GM23338 (cell line): ENCODE measurements at regions not wholly inside any gene's neighbourhood (a gene's known extent, or its start where the extent isn't known, plus 50 kb on each side); places are given as distances from the start of the nearest gene placed in this dataset.

Experiments used
- ATAC-seq: fragments of 200-7000 bp; cut with Tn5 transposase; 3 replicates; pipeline ENCODE4 v1.9.1; 2020
- DNase-seq: peaks from one replicate; pipeline ENCODE4 v3.0.0-alpha.2; 2015; ENCODE audit warnings: low spot score
- H2AFZ ChIP-seq: fragments of 200-600 bp; sonication (generic); 2 replicates; pipeline ENCODE4 v1.8.0; 2016; ENCODE audit warnings: antibody characterized with exemption, mild to moderate bottlenecking, moderate library complexity
- H3F3A ChIP-seq: fragments of 200-600 bp; sonication (generic); replicated peaks from 2 replicates; pipeline ENCODE4 v1.8.0; 2017; ENCODE audit warnings: antibody characterized with exemption, mixed run types, low read depth
- H3K27ac ChIP-seq: fragments of 200-600 bp; sonication (generic); 2 replicates; pipeline ENCODE4 v1.6.1; 2016; ENCODE audit warnings: low read depth
- H3K27me3 ChIP-seq: fragments of 200-600 bp; sonication (generic); 2 replicates; pipeline ENCODE4 v1.8.0; 2016; ENCODE audit warnings: mild to moderate bottlenecking, mixed run types, moderate library complexity; ENCODE audit not compliant: insufficient read depth
- H3K36me3 ChIP-seq: fragments of 200-600 bp; sonication (generic); 2 replicates; pipeline ENCODE4 v1.8.0; 2016; ENCODE audit warnings: mild to moderate bottlenecking; ENCODE audit not compliant: insufficient read depth
- H3K4me1 ChIP-seq: fragments of 200-600 bp; sonication (generic); 2 replicates; pipeline ENCODE4 v1.8.0; 2016; ENCODE audit warnings: mild to moderate bottlenecking, moderate library complexity; ENCODE audit not compliant: insufficient read depth
- H3K4me2 ChIP-seq: fragments of 200-600 bp; sonication (generic); 2 replicates; pipeline ENCODE4 v1.7.1; 2017; ENCODE audit warnings: mixed run types
- H3K4me3 ChIP-seq: fragments of 200-600 bp; sonication (generic); 2 replicates; pipeline ENCODE4 v1.6.1; 2016; ENCODE audit warnings: mixed run types
- H3K79me2 ChIP-seq: fragments of 200-600 bp; sonication (generic); replicated peaks from 2 replicates; pipeline ENCODE4 v1.8.0; 2017; ENCODE audit warnings: mild to moderate bottlenecking; ENCODE audit not compliant: insufficient read depth
- H3K9me2 ChIP-seq: fragments of 200-600 bp; sonication (generic); 2 replicates; pipeline ENCODE4 v1.8.0; 2017; ENCODE audit not compliant: insufficient read depth
- H4K20me1 ChIP-seq: fragments of 200-600 bp; sonication (generic); replicated peaks from 2 replicates; pipeline ENCODE4 v1.8.0; 2017; ENCODE audit warnings: mild to moderate bottlenecking; ENCODE audit not compliant: insufficient read depth
- H3K27ac Mint-ChIP-seq: 2 replicates; pipeline ENCODE4 v1.8.0; 2020; ENCODE audit warnings: inconsistent platforms, mild to moderate bottlenecking, moderate library complexity, mixed read lengths
- H3K27me3 Mint-ChIP-seq: 3 replicates; pipeline ENCODE4 v1.8.0; 2022; ENCODE audit warnings: low read depth, mild to moderate bottlenecking, moderate library complexity, mixed read lengths, inconsistent platforms; ENCODE audit not compliant: insufficient read depth, poor library complexity
- H3K36me3 Mint-ChIP-seq: 3 replicates; pipeline ENCODE4 v1.8.0; 2021; ENCODE audit warnings: low read depth, mild to moderate bottlenecking, inconsistent platforms, moderate library complexity, mixed read lengths
- H3K4me1 Mint-ChIP-seq: 3 replicates; pipeline ENCODE4 v1.8.0; 2020; ENCODE audit warnings: mild to moderate bottlenecking, inconsistent platforms, mixed read lengths
- H3K4me3 Mint-ChIP-seq: 3 replicates; pipeline ENCODE4 v1.8.0; 2021; ENCODE audit warnings: moderate library complexity, mild to moderate bottlenecking, inconsistent platforms, mixed read lengths
- H3K9me3 Mint-ChIP-seq: 3 replicates; pipeline ENCODE4 v1.8.0; 2020; ENCODE audit warnings: moderate library complexity, mild to moderate bottlenecking, inconsistent platforms, mixed read lengths
- CREB1 ChIP-seq: fragments of 250-450 bp; sonication (Bioruptor Pico); IDR thresholded peaks from 2 replicates; pipeline ENCODE4 v1.5.0; 2020; ENCODE audit warnings: low read depth, mild to moderate bottlenecking, moderate library complexity
- CTCF ChIP-seq, 2 experiments: fragments of 200-600 bp in 1 of 2; sonication (generic) in 1 of 2; conservative IDR thresholded peaks; 2 replicates each; pipeline versions ENCODE4 v1.5.1 to v1.6.1; 2016 to 2017; ENCODE audit warnings: antibody characterized with exemption in 2 of 2, low read depth in 2 of 2, mild to moderate bottlenecking in 2 of 2, moderate library complexity in 1 of 2
- EZH2 ChIP-seq: fragments of 200-600 bp; sonication (generic); IDR thresholded peaks from one replicate; pipeline ENCODE4 v1.8.0; 2017; ENCODE audit warnings: antibody characterized with exemption, mild to moderate bottlenecking, low read depth; ENCODE audit not compliant: unreplicated experiment
- EZH2phosphoT487 ChIP-seq: fragments of 200-600 bp; sonication (generic); IDR thresholded peaks from one replicate; pipeline ENCODE4 v1.8.1; 2018; ENCODE audit warnings: antibody characterized with exemption; ENCODE audit not compliant: unreplicated experiment
- JUNB ChIP-seq: IDR thresholded peaks from one replicate; pipeline ENCODE4 v1.6.1; 2016; ENCODE audit warnings: antibody characterized with exemption; ENCODE audit not compliant: unreplicated experiment
- NANOG ChIP-seq: IDR thresholded peaks from 2 replicates; pipeline ENCODE4 v1.6.1; 2016; ENCODE audit warnings: antibody characterized with exemption, borderline replicate concordance
- POLR2AphosphoS5 ChIP-seq: IDR thresholded peaks from 2 replicates; pipeline ENCODE4 v1.6.1; 2016; ENCODE audit warnings: antibody characterized with exemption, low read depth
- STAT1 ChIP-seq: IDR thresholded peaks from one replicate; pipeline ENCODE4 v1.6.1; 2016; ENCODE audit warnings: antibody characterized with exemption; ENCODE audit not compliant: unreplicated experiment
- ZNF114 ChIP-seq: fragments of 250-450 bp; sonication (Bioruptor Pico); IDR thresholded peaks from 2 replicates; pipeline ENCODE4 v1.5.0; 2020; ENCODE audit warnings: mild to moderate bottlenecking, moderate library complexity
- ZNF331 ChIP-seq: fragments of 250-450 bp; sonication (Bioruptor Pico); IDR thresholded peaks from 2 replicates; pipeline ENCODE4 v1.5.0; 2020; ENCODE audit warnings: low read depth, mild to moderate bottlenecking, moderate library complexity
- TF ChIP-seq, protein P1 (sequence below): IDR thresholded peaks from one replicate; pipeline ENCODE4 v1.6.1; 2018; ENCODE audit warnings: antibody characterized with exemption; ENCODE audit not compliant: unreplicated experiment
- TF ChIP-seq, protein P2 (sequence below): IDR thresholded peaks from 2 replicates; pipeline ENCODE4 v1.6.1; 2016; ENCODE audit warnings: antibody characterized with exemption
- TF ChIP-seq, protein P3 (sequence below): fragments of 250-450 bp; sonication (Bioruptor Pico); IDR thresholded peaks from 2 replicates; pipeline ENCODE4 v1.5.0; 2020; ENCODE audit warnings: mild to moderate bottlenecking, moderate library complexity

- TF ChIP-seq EZH2phosphoT487 (no peak), POLR2AphosphoS5 (no peak), CTCF (conservative IDR thresholded peaks at IDR 0.05; ENCODE audit: low read depth in 2 of 2) (no peak), ZNF114 (CRISPR knock-in tag) (no peak), NANOG (no peak), ZNF331 (CRISPR knock-in tag) (no peak), CREB1 (CRISPR knock-in tag) (no peak), STAT1 (no peak), JUNB (no peak), EZH2 (no peak)
- TF ChIP-seq, protein P1, sequence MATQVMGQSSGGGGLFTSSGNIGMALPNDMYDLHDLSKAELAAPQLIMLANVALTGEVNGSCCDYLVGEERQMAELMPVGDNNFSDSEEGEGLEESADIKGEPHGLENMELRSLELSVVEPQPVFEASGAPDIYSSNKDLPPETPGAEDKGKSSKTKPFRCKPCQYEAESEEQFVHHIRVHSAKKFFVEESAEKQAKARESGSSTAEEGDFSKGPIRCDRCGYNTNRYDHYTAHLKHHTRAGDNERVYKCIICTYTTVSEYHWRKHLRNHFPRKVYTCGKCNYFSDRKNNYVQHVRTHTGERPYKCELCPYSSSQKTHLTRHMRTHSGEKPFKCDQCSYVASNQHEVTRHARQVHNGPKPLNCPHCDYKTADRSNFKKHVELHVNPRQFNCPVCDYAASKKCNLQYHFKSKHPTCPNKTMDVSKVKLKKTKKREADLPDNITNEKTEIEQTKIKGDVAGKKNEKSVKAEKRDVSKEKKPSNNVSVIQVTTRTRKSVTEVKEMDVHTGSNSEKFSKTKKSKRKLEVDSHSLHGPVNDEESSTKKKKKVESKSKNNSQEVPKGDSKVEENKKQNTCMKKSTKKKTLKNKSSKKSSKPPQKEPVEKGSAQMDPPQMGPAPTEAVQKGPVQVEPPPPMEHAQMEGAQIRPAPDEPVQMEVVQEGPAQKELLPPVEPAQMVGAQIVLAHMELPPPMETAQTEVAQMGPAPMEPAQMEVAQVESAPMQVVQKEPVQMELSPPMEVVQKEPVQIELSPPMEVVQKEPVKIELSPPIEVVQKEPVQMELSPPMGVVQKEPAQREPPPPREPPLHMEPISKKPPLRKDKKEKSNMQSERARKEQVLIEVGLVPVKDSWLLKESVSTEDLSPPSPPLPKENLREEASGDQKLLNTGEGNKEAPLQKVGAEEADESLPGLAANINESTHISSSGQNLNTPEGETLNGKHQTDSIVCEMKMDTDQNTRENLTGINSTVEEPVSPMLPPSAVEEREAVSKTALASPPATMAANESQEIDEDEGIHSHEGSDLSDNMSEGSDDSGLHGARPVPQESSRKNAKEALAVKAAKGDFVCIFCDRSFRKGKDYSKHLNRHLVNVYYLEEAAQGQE: no peak
- TF ChIP-seq, protein P2, sequence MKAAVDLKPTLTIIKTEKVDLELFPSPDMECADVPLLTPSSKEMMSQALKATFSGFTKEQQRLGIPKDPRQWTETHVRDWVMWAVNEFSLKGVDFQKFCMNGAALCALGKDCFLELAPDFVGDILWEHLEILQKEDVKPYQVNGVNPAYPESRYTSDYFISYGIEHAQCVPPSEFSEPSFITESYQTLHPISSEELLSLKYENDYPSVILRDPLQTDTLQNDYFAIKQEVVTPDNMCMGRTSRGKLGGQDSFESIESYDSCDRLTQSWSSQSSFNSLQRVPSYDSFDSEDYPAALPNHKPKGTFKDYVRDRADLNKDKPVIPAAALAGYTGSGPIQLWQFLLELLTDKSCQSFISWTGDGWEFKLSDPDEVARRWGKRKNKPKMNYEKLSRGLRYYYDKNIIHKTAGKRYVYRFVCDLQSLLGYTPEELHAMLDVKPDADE: no peak
- TF ChIP-seq, protein P3, sequence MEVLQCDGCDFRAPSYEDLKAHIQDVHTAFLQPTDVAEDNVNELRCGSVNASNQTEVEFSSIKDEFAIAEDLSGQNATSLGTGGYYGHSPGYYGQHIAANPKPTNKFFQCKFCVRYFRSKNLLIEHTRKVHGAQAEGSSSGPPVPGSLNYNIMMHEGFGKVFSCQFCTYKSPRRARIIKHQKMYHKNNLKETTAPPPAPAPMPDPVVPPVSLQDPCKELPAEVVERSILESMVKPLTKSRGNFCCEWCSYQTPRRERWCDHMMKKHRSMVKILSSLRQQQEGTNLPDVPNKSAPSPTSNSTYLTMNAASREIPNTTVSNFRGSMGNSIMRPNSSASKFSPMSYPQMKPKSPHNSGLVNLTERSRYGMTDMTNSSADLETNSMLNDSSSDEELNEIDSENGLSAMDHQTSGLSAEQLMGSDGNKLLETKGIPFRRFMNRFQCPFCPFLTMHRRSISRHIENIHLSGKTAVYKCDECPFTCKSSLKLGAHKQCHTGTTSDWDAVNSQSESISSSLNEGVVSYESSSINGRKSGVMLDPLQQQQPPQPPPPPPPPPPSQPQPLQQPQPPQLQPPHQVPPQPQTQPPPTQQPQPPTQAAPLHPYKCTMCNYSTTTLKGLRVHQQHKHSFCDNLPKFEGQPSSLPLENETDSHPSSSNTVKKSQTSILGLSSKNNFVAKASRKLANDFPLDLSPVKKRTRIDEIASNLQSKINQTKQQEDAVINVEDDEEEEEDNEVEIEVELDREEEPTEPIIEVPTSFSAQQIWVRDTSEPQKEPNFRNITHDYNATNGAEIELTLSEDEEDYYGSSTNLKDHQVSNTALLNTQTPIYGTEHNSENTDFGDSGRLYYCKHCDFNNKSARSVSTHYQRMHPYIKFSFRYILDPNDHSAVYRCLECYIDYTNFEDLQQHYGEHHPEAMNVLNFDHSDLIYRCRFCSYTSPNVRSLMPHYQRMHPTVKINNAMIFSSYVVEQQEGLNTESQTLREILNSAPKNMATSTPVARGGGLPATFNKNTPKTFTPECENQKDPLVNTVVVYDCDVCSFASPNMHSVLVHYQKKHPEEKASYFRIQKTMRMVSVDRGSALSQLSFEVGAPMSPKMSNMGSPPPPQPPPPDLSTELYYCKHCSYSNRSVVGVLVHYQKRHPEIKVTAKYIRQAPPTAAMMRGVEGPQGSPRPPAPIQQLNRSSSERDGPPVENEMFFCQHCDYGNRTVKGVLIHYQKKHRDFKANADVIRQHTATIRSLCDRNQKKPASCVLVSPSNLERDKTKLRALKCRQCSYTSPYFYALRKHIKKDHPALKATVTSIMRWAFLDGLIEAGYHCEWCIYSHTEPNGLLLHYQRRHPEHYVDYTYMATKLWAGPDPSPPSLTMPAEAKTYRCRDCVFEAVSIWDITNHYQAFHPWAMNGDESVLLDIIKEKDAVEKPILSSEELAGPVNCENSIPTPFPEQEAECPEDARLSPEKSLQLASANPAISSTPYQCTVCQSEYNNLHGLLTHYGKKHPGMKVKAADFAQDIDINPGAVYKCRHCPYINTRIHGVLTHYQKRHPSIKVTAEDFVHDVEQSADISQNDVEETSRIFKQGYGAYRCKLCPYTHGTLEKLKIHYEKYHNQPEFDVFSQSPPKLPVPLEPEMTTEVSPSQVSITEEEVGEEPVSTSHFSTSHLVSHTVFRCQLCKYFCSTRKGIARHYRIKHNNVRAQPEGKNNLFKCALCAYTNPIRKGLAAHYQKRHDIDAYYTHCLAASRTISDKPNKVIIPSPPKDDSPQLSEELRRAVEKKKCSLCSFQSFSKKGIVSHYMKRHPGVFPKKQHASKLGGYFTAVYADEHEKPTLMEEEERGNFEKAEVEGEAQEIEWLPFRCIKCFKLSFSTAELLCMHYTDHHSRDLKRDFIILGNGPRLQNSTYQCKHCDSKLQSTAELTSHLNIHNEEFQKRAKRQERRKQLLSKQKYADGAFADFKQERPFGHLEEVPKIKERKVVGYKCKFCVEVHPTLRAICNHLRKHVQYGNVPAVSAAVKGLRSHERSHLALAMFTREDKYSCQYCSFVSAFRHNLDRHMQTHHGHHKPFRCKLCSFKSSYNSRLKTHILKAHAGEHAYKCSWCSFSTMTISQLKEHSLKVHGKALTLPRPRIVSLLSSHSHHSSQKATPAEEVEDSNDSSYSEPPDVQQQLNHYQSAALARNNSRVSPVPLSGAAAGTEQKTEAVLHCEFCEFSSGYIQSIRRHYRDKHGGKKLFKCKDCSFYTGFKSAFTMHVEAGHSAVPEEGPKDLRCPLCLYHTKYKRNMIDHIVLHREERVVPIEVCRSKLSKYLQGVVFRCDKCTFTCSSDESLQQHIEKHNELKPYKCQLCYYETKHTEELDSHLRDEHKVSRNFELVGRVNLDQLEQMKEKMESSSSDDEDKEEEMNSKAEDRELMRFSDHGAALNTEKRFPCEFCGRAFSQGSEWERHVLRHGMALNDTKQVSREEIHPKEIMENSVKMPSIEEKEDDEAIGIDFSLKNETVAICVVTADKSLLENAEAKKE (CRISPR knock-in tag): no peak
- Histone ChIP-seq H3F3A (no peaks in the 10 kb centered on the region), H3K9me2 (peaks cover 8% of the 10 kb centered on the region), H2AFZ (no peak overlapping the region), H3K4me1 (no peaks in the 10 kb centered on the region), H4K20me1 (no peaks in the 10 kb centered on the region), H3K4me2 (no peak overlapping the region), H3K36me3 (no peaks in the 10 kb centered on the region; the same call in 1 of the 2 replicates), H3K27ac (no peak overlapping the region), H3K79me2 (no peaks in the 10 kb centered on the region), H3K4me3 (no peak overlapping the region), H3K27me3 (no peaks in the 10 kb centered on the region)
- Mint-ChIP-seq H3K4me1 (0 out of 3 replicates have a peak, but pooled peaks cover 3% of the 10 kb centered on the region), H3K4me3 (no peak overlapping the region), H3K27ac (no peak overlapping the region), H3K9me3 (peaks cover 6% of the 10 kb centered on the region), H3K27me3 (peaks cover 7% of the 10 kb centered on the region), H3K36me3 (no peaks in the 10 kb centered on the region; the same call in 2 of the 3 replicates)
- no peak for ATAC-seq
- DNase-seq: no peak
These were observed 155.2 kb upstream of the VGLL2 start for GRCh38 chr6:117110146-117110545.
